Iris pigment epithelial cell (primary cell): ENCODE measurements at regions not wholly inside any gene's neighbourhood (a gene's known extent, or its start where the extent isn't known, plus 50 kb on each side); places are given as distances from the start of the nearest gene placed in this dataset.
A peak's percentile ranks its signal among the peaks of the same experiment; 100 is the strongest.
"Not testable (repeated sequence)": the region's sequence is repeated elsewhere in the genome, so short reads cannot be mapped to it uniquely, and the experiment has no call there.

Source experiments
- DNase-seq: peaks from one replicate; pipeline ENCODE4 v3.0.0-alpha.2; 2011; ENCODE audit warnings: low read depth

GRCh38 chr12:107826276-107826675 lies 51.8 kb downstream of the ASCL4 start:
- no peak for DNase-seq

- DNase-seq, result no peak
Measured at GRCh38 chr12:107829271-107829670, 54.8 kb downstream of the ASCL4 start.

- DNase-seq, result no peak
Measured at GRCh38 chr12:107832441-107832840, 57.9 kb downstream of the ASCL4 start.

GRCh38 chr12:107840186-107840585 lies 65.7 kb downstream of the ASCL4 start:
- no peak for DNase-seq

GRCh38 chr12:107843351-107844311 lies 69.1 kb downstream of the ASCL4 start:
- peak; percentile 7 for DNase-seq

- DNase-seq, result peak; percentile 4
Measured at GRCh38 chr12:107844312-107844921, 69.9 kb downstream of the ASCL4 start.

- no peak for DNase-seq
Measured at GRCh38 chr12:107845226-107845979, 70.9 kb downstream of the ASCL4 start.

- no peak for DNase-seq
Measured at GRCh38 chr12:107845980-107846659, 71.6 kb downstream of the ASCL4 start.

- DNase-seq, result no peak
Measured at GRCh38 chr12:107847430-107847829, 72.9 kb downstream of the ASCL4 start.

GRCh38 chr12:107847830-107848229 lies 73.3 kb downstream of the ASCL4 start:
- no peak for DNase-seq

GRCh38 chr12:107853479-107853878 lies 79.0 kb downstream of the ASCL4 start:
- DNase-seq, result no peak

GRCh38 chr12:107855471-107855870 lies 81.0 kb downstream of the ASCL4 start:
- DNase-seq, result no peak

GRCh38 chr12:107856096-107856495 lies 81.6 kb downstream of the ASCL4 start:
- DNase-seq, result no peak

- no peak for DNase-seq
Measured at GRCh38 chr12:107857191-107857590, 82.7 kb downstream of the ASCL4 start.

GRCh38 chr12:107859367-107859766 lies 84.9 kb downstream of the ASCL4 start:
- DNase-seq, result no peak

- DNase-seq, result no peak
Measured at GRCh38 chr12:107864235-107864634, 89.7 kb downstream of the ASCL4 start.

GRCh38 chr12:107864727-107865126 lies 90.2 kb downstream of the ASCL4 start:
- not testable (repeated sequence) for DNase-seq

- DNase-seq, result no peak
Measured at GRCh38 chr12:107873223-107873622, 98.7 kb downstream of the ASCL4 start.

- no peak for DNase-seq
Measured at GRCh38 chr12:107875786-107876185, 101.3 kb downstream of the ASCL4 start.

GRCh38 chr12:107884769-107885694 lies 110.5 kb downstream of the ASCL4 start:
- DNase-seq, result peak; percentile 59

- DNase-seq, result no peak
Measured at GRCh38 chr12:107888789-107889188, 114.3 kb downstream of the ASCL4 start.
